NCI-H82 treated with DMSO at 0.1 percent for 48 hours (cell line): ENCODE measurements at regions not wholly inside any gene's neighbourhood (a gene's known extent, or its start where the extent isn't known, plus 50 kb on each side); places are given as distances from the start of the nearest gene placed in this dataset.

Experiments
- DNase-seq: peaks from one replicate; lab custom pipeline; 2025; ENCODE audit not compliant: unreplicated experiment; lab: John Stamatoyannopoulos, UW

DNA sequence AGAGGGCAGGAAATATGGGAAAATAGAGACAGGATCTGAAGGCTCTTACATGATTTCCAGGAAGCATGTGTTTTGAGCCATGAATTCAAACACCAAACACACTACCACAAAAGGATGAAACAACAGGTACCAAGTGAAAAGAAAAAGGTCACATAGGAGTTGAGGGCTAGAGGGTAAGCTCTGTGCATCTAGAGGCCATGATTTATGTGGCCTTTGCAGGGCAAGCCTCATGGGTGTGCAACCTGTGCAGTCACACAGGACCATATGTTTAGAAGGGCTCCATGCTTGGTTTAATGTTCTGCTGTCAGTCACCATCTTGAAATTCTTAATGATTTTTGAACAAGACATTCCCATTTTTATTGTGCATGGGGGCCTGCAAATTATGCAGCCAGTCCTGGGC, 134.5 kb upstream of the CCDC68 start:
- DNase-seq: no peak

GRCh38 chr18:55093295-55093694, 134.0 kb upstream of the CCDC68 start:
- DNase-seq: no peak

DNA sequence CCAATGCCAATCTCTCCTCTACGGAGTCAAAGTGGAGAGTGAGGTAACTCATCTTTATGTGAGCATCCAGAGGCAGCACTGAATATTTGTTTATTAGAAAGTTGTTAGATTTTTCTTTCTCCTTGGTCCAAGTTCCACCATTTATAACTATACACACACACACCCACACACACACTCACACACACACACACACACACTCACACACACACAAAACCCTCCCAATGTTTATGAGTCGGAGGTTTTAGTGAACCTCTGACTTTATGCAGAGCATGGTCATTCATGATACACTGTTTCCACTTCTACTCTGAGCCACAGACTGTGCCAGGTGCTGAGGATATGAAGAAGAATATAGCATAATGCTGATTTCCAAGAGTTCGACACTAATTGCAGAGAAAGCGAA, 132.9 kb upstream of the CCDC68 start:
- no peak for DNase-seq

DNA sequence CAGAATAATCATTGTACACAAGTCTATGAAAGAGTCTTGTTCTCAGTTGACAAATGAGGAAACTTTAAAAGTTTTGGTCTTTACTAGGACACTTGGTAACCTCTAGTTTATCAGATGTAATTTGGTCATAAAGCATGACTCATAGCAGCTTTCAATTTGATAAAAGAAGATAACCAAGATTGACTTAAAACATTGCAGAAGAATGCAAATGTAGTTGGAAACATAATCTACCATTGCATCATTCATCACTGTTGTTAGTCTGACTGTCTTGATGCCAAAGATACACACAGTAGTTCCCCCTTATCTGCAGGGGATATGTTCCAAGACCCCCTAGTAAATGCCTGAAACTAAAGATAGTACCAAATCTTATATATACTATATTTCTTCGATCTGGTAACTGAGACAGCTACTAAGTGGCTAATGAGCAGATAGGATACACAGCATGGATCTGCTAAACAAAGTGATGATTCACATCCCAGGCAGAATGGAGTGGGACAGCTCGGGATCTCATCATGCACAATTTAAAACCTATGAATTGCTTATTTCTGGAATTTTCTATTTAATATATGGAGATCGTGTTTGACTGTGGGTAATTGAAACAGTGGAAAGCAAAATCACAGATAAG, 131.4 kb upstream of the CCDC68 start:
- no peak for DNase-seq

DNA sequence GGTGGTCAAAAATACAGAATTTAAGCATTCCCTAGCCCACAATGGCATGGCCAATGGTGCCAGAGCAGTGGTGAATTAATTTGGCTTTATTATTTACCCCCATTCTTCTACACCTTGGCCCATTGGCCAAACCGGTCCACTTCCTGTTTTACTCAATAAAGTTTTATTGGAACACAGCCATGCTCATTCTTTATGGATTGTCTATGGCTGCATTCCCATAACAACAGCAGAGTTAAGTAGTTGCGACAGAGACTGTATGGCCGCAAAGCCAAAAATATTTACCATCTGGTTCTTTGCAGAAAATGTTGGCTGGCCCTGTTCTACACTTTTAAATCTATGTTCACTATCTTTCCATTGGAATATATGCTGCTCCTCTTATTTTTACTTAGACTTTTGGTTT, 130.3 kb upstream of the CCDC68 start:
- DNase-seq: no peak

- no peak for DNase-seq
Observed at GRCh38 chr18:55088561-55088960, 129.3 kb upstream of the CCDC68 start.

DNA sequence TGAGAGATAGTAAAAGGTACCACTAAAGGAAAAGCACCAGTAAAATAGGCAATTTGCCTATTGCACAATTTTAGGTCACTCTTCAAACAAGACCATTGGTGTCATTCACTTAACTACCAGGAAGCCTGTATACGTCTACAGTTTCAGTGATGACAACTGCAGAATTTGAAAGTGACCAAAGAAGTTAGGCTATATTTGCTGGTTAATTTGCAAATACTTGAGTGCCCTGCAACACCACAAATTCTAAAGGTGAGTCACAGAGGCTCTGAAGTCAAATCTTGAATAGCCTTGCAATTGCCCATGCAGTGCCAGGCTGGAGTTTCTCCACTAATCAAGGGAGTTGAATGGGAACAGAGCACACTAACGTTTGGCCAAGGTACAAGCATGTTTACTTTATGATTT, 128.7 kb upstream of the CCDC68 start:
- no peak for DNase-seq

GRCh38 chr18:55086906-55087305, 127.6 kb upstream of the CCDC68 start:
- no peak for DNase-seq

DNA sequence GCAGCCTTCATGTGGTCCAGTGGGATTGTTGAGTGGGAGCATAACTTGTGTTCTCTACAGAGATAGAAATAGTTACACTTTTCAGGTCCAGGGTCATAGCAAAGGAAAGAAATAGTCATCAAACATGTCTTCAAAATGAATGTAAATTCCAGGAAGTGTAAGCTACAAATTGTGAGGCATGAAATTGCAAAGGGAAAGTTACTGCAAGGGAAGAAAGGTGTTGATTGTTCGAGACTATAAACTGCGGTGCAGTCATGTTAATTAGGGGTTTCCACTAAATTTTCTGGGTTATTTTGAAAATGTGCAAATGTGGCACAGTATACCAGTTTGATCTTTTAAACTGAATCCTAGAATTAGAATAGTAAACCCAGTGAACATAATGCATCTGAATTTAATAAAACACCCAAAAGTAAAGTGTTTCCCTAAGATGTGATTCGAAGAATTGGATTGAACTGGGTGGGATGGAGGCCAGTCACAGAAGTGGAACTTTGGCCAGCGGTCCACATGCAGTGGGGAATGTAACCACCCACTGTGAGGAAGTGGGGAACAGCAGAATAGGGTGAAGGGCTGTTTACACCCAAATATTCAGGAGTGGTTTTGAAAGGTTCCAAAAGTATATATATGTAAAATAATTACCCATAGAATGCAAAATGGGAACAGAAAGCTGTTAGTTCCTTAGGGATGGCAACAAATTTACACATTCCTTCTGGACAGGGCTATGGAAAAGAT, 126.5 kb upstream of the CCDC68 start:
- DNase-seq: no peak

DNA sequence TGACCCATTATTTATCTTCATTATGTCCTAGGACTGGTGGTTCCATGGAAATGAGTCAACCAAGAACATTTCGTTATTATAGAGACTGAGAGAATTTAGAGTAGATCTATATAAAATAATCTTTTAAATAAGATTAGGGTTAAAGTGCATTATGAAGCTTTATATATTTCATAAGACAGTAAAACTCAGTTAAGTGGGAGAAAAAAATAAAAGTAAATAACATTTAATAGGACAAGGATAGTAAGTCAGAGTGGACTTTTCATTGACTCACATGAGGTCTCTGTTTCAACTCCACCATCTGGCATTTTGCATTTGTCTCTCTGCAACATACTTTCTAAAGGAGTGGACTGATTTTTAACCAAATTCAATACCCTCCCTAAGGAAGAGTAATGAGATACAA, 125.3 kb upstream of the CCDC68 start:
- DNase-seq: no peak

DNA sequence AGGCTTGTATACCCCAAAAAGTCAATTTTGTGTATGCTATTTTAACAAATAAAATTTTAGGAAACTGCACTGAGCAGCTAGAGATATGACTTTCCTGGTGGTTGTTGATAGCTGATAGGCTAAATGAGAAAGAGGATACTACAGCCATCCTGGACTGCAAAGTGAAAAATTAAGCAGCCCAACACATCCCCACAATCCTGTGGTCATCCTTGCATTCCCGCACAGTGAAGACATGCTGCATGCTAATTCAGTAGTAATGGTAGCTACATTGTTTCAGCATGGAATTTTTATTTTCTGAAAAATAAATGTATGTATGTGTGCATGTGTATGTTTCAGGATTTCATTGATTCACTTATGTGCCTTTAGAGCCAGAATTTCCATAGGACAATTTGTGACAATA, 124.2 kb upstream of the CCDC68 start:
- no peak for DNase-seq

GRCh38 chr18:55079481-55080355, 120.5 kb upstream of the CCDC68 start:
- no peak for DNase-seq

- no peak for DNase-seq
Observed at GRCh38 chr18:55079067-55079466, 119.8 kb upstream of the CCDC68 start.

DNA sequence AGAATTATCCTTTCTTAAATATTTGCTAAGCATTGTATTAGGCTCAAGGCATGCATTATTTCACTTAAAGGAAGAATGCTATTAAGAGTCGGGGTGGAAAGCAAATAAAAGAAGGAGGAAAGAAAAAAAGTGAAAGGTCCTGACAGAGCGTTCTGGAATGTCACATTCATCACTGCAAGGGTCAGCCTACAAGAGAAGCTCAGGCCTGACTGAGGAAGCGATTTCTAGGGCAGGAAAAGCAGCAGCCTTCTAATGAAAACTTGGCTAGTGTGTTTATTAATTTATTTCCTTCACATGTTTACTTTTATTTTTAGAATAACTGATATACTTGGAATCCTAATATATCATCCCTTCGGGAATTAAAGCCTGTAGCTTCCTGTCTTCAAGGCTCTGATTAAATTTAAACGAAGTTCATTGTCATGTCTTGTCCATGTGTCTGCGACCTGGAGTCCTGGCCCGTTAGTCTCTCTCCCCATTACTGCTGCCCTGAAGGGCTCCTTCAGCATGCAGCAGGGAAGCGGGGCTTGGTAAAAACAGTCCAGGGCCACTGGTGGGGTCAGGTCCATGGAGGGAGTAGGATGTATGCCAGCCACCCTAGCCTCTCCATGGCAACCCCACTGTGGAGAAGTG, 119.2 kb upstream of the CCDC68 start:
- DNase-seq: no peak

DNA sequence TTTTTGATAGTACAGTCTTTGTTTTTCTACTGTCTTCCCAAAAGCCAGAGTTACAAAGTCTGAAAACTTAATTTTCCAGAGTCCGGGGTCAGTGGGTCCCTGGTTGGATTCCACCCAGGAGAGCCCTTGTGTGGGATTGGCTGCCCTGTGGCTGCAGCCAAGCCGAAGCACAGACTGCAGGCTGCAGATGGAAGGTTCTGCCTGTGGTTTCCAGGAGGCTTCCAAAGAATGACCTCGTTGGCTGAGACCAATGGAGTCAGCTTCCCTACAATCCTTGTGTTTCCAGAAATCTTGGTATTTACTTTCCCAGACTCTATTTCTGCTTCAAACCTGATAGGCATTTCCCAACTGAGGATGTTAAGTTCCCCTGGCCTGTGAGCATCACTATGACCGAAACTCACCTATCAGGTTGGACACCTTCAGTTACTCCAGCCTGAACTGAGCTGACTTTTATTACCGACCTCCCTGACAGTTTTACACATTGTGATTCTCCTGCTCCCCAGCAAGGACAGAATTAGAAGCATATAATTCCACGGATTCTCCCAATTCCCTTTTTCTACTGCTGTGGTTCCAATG, 117.5 kb upstream of the CCDC68 start:
- DNase-seq: no peak

- no peak for DNase-seq
Observed at GRCh38 chr18:55073834-55074233, 114.6 kb upstream of the CCDC68 start.

DNA sequence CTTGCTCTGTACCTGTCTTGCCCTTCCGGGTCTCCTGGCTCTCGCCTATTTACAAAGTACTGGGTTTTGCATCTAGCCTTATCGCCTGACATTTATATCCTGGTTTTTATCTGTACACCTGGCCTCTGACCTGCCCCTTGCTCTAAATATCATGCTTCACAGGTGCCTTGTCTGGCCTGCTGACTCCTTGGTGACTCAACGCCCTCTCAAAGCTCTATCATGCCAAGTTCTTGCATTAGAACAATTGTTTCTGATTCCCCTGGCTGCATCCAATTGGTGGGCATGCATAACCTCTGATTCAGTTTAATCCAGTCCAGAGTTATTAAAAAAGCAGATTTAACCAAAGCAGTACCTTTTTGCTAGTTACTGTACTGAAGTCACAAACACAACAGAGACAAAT, 113.9 kb upstream of the CCDC68 start:
- no peak for DNase-seq

DNA sequence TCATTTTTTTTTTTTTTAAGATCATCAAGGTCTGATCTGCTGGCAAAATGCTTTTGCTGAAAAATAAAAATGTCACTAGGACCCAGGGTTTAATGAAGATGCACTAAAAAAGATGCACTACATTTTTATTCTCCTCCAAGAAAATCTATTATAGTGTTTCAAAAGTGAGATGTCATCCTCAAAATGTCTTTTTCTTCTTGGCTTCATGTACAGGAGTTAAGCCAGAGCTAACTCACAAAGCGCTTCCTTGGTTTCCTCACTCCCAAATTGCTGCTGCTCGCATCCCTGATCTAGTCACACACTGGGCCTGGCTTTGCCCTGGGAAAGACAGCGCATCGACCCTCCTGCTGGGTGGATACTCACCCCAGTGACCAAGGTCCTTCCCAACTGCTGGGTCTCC, 113.4 kb upstream of the CCDC68 start:
- DNase-seq: no peak

DNA sequence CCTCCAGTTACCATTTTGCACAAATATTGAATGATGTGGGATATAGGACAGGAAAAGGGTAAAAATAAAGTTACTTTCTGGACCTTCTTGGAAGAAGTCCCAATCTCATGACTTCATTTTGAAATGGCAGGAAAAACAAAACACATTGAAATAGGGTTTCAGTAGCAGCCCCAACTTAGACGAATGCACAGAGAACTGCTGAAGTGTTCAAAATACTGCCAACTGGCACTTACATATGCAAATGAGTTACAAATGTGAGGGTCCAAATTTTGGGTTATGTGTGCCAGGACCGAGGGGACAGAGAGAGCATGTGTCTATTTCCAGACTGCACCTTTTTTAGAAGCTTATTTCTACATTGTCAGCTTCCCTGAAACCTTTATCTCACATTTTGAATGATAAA, 112.9 kb upstream of the CCDC68 start:
- no peak for DNase-seq

DNA sequence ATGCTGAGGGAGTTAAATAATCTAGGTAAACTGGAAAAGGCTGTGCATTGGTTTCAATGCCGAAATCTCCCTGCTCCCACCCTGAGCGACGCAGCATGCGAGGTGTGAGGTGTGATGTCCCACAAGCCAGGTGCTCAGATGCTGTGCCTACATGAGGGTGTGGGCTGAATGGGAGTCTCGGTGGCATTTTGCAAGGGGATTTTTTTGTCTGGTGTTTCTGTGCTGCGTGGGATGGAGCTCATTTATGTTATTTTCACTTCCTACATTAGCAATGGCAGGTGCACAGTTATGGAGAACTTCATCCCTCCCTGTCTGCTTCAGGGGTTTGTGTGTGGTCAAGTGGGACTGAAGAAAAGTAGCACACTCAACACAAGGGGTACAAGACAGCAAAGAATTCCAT, 110.2 kb upstream of the CCDC68 start:
- DNase-seq: no peak

DNA sequence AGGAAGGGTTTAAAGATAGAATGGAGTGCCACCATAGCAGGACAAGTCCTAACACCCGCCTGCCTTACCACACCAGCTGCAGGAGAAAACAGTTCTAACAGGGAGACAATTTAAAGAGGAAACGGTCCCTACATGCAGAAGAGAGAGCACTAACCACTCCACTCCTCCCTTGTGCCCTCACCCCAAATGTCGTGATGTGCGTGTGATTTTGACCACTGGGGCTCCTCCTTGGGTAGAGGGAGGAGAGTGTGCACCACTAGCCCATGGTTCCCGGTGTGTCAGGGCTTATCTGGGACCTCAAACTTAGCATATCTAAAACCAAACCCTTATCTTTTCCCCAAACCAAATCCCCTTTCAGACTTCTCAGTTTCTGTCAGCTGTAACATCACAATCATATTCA, 105.5 kb upstream of the CCDC68 start:
- no peak for DNase-seq
